SK-N-SH treated with all-trans-retinoic acid at 6 μM for 48 hours (cell line): ENCODE measurements at regions not wholly inside any gene's neighbourhood (a gene's known extent, or its start where the extent isn't known, plus 50 kb on each side); places are given as distances from the start of the nearest gene placed in this dataset.

Experiments used
- ATAC-seq: fragments of 200-7000 bp; cut with Tn5 transposase; 3 replicates; pipeline ENCODE4 v1.9.1; 2020; ENCODE audit warnings: mild to moderate bottlenecking, moderate library complexity
- ARNTL ChIP-seq: fragments of 450-650 bp; formaldehyde crosslinking; IDR thresholded peaks from 2 replicates; pipeline ENCODE4 v1.5.0; 2020; ENCODE audit warnings: low read depth, mild to moderate bottlenecking, moderate library complexity, borderline replicate concordance
- BACH2 ChIP-seq: fragments of 250-450 bp; sonication (Bioruptor Pico); IDR thresholded peaks from 2 replicates; pipeline ENCODE4 v1.9.0; 2021; ENCODE audit warnings: mild to moderate bottlenecking, borderline replicate concordance
- CSDC2 ChIP-seq: fragments of 250-450 bp; sonication (Bioruptor Pico); IDR thresholded peaks from 2 replicates; pipeline ENCODE4 v1.5.0; 2020; ENCODE audit warnings: mild to moderate bottlenecking, moderate library complexity
- ESRRG ChIP-seq: fragments of 250-450 bp; sonication (Bioruptor Pico); IDR thresholded peaks from 2 replicates; pipeline ENCODE4 v1.6.1; 2021; ENCODE audit warnings: mild to moderate bottlenecking
- GLIS3 ChIP-seq: fragments of 250-450 bp; sonication (Bioruptor Pico); IDR thresholded peaks from 2 replicates; pipeline ENCODE4 v1.5.0; 2020; ENCODE audit warnings: mild to moderate bottlenecking, moderate library complexity
- ISL1 ChIP-seq: fragments of 250-450 bp; sonication (Bioruptor Pico); IDR thresholded peaks from 2 replicates; pipeline ENCODE4 v2.1.2; 2022; ENCODE audit warnings: mild to moderate bottlenecking, moderate library complexity
- OSR1 ChIP-seq: fragments of 250-450 bp; sonication (Bioruptor Pico); IDR thresholded peaks from 2 replicates; pipeline ENCODE4 v1.8.0; 2022; ENCODE audit warnings: moderate library complexity, mild to moderate bottlenecking, inconsistent platforms
- PPARA ChIP-seq: fragments of 250-450 bp; sonication (Bioruptor Pico); IDR thresholded peaks from 2 replicates; pipeline ENCODE4 v1.5.0; 2020; ENCODE audit warnings: mild to moderate bottlenecking, borderline replicate concordance
- RARB ChIP-seq: fragments of 250-450 bp; sonication (Bioruptor Pico); IDR thresholded peaks from 2 replicates; pipeline ENCODE4 v1.8.0; 2021; ENCODE audit warnings: mild to moderate bottlenecking, moderate library complexity
- SNAI2 ChIP-seq: fragments of 250-450 bp; sonication (Bioruptor Pico); IDR thresholded peaks from 2 replicates; pipeline ENCODE4 v1.5.0; 2020; ENCODE audit warnings: mild to moderate bottlenecking, moderate library complexity
- TCF4 ChIP-seq: fragments of 250-450 bp; sonication (Bioruptor Pico); IDR thresholded peaks from 2 replicates; pipeline ENCODE4 v1.8.0; 2021; ENCODE audit warnings: mild to moderate bottlenecking, moderate library complexity, borderline replicate concordance
- TOX ChIP-seq: fragments of 250-450 bp; sonication (Bioruptor Pico); IDR thresholded peaks from 2 replicates; pipeline ENCODE4 v1.8.0; 2021; ENCODE audit warnings: mild to moderate bottlenecking, moderate library complexity, borderline replicate concordance
- ZC3H10 ChIP-seq: fragments of 250-450 bp; sonication (Bioruptor Pico); IDR thresholded peaks from 2 replicates; pipeline ENCODE4 v1.5.1; 2021; ENCODE audit warnings: mild to moderate bottlenecking, moderate library complexity
- ZFP3 ChIP-seq: fragments of 250-450 bp; sonication (Bioruptor Pico); IDR thresholded peaks from 2 replicates; pipeline ENCODE4 v1.5.0; 2020; ENCODE audit warnings: mild to moderate bottlenecking, moderate library complexity
- ZFP30 ChIP-seq: fragments of 450-650 bp; formaldehyde crosslinking; IDR thresholded peaks from 2 replicates; pipeline ENCODE4 v1.5.0; 2022; ENCODE audit warnings: mild to moderate bottlenecking, moderate library complexity
- ZNF565 ChIP-seq: fragments of 450-650 bp; formaldehyde crosslinking; conservative IDR thresholded peaks from 2 replicates; pipeline ENCODE4 v1.5.0; 2020; ENCODE audit warnings: low read depth, mild to moderate bottlenecking, moderate library complexity
- ZNF70 ChIP-seq: fragments of 450-650 bp; formaldehyde crosslinking; IDR thresholded peaks from 2 replicates; pipeline ENCODE4 v1.5.0; 2020; ENCODE audit warnings: mild to moderate bottlenecking, moderate library complexity
- ZNF8 ChIP-seq: fragments of 450-650 bp; formaldehyde crosslinking; IDR thresholded peaks from 2 replicates; pipeline ENCODE4 v1.5.0; 2020; ENCODE audit warnings: mild to moderate bottlenecking, moderate library complexity
- TF ChIP-seq, protein P1 (sequence below): fragments of 250-450 bp; sonication (Bioruptor Pico); IDR thresholded peaks from 2 replicates; pipeline ENCODE4 v1.5.0; 2020; ENCODE audit warnings: mild to moderate bottlenecking, moderate library complexity
- TF ChIP-seq, protein P2 (sequence below): fragments of 250-450 bp; sonication (Bioruptor Pico); IDR thresholded peaks from 2 replicates; pipeline ENCODE4 v1.5.1; 2020; ENCODE audit warnings: low read depth, mild to moderate bottlenecking, moderate library complexity
- TF ChIP-seq, protein P3 (sequence below): fragments of 250-450 bp; sonication (Bioruptor Pico); IDR thresholded peaks from 2 replicates; pipeline ENCODE4 v1.8.0; 2020; ENCODE audit warnings: mild to moderate bottlenecking, moderate library complexity, borderline replicate concordance
- TF ChIP-seq, protein P4 (sequence below): fragments of 250-450 bp; sonication (Bioruptor Pico); IDR thresholded peaks from 2 replicates; pipeline ENCODE4 v1.5.1; 2021; ENCODE audit warnings: mild to moderate bottlenecking, moderate library complexity
- TF ChIP-seq, protein P5 (sequence below): fragments of 250-450 bp; sonication (Bioruptor Pico); IDR thresholded peaks from 2 replicates; pipeline ENCODE4 v1.8.0; 2021; ENCODE audit warnings: low read depth, mild to moderate bottlenecking, moderate library complexity, borderline replicate concordance

DNA sequence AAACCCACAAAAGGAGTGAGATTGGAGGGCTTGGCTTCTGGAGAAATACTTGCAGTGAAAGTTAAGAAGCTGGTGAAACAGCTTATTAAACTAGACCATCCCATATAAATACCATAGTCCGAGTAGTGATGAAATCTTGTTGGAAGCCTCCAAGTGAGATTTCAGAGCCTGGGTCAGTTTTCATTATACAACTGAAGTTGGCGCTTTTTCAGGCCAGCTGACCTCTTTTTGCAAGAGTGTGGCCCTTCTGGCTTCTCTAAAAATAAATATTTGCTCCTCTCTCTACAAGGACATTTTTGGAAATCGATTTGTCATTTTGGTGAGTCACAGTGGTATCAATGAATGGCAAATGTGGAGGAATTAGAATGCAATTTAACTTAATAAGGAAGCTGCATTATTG is 51.2 kb upstream of the THRB start:
- no peak for ATAC-seq
- TF ChIP-seq ISL1 (CRISPR knock-in tag) = no peak
- TF ChIP-seq TCF4 (CRISPR knock-in tag) = no peak
- no peak for TF ChIP-seq ARNTL (CRISPR knock-in tag)
- TF ChIP-seq GLIS3 (CRISPR knock-in tag) = no peak
- no peak for TF ChIP-seq ZNF8
- TF ChIP-seq ZFP3 = no peak
- no peak for TF ChIP-seq TOX (CRISPR knock-in tag)
- TF ChIP-seq ZFP30 = no peak
- TF ChIP-seq, protein P1, sequence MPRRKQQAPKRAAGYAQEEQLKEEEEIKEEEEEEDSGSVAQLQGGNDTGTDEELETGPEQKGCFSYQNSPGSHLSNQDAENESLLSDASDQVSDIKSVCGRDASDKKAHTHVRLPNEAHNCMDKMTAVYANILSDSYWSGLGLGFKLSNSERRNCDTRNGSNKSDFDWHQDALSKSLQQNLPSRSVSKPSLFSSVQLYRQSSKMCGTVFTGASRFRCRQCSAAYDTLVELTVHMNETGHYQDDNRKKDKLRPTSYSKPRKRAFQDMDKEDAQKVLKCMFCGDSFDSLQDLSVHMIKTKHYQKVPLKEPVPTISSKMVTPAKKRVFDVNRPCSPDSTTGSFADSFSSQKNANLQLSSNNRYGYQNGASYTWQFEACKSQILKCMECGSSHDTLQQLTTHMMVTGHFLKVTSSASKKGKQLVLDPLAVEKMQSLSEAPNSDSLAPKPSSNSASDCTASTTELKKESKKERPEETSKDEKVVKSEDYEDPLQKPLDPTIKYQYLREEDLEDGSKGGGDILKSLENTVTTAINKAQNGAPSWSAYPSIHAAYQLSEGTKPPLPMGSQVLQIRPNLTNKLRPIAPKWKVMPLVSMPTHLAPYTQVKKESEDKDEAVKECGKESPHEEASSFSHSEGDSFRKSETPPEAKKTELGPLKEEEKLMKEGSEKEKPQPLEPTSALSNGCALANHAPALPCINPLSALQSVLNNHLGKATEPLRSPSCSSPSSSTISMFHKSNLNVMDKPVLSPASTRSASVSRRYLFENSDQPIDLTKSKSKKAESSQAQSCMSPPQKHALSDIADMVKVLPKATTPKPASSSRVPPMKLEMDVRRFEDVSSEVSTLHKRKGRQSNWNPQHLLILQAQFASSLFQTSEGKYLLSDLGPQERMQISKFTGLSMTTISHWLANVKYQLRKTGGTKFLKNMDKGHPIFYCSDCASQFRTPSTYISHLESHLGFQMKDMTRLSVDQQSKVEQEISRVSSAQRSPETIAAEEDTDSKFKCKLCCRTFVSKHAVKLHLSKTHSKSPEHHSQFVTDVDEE (CRISPR knock-in tag) = no peak
- TF ChIP-seq, protein P2, sequence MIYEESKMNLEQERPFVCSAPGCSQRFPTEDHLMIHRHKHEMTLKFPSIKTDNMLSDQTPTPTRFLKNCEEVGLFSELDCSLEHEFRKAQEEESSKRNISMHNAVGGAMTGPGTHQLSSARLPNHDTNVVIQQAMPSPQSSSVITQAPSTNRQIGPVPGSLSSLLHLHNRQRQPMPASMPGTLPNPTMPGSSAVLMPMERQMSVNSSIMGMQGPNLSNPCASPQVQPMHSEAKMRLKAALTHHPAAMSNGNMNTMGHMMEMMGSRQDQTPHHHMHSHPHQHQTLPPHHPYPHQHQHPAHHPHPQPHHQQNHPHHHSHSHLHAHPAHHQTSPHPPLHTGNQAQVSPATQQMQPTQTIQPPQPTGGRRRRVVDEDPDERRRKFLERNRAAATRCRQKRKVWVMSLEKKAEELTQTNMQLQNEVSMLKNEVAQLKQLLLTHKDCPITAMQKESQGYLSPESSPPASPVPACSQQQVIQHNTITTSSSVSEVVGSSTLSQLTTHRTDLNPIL (CRISPR knock-in tag) = no peak
- TF ChIP-seq BACH2 = no peak
- TF ChIP-seq ZC3H10 = no peak
- TF ChIP-seq, protein P3, sequence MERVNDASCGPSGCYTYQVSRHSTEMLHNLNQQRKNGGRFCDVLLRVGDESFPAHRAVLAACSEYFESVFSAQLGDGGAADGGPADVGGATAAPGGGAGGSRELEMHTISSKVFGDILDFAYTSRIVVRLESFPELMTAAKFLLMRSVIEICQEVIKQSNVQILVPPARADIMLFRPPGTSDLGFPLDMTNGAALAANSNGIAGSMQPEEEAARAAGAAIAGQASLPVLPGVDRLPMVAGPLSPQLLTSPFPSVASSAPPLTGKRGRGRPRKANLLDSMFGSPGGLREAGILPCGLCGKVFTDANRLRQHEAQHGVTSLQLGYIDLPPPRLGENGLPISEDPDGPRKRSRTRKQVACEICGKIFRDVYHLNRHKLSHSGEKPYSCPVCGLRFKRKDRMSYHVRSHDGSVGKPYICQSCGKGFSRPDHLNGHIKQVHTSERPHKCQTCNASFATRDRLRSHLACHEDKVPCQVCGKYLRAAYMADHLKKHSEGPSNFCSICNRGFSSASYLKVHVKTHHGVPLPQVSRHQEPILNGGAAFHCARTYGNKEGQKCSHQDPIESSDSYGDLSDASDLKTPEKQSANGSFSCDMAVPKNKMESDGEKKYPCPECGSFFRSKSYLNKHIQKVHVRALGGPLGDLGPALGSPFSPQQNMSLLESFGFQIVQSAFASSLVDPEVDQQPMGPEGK = no peak
- TF ChIP-seq CSDC2 = no peak
- no peak for TF ChIP-seq ESRRG (CRISPR knock-in tag)

DNA sequence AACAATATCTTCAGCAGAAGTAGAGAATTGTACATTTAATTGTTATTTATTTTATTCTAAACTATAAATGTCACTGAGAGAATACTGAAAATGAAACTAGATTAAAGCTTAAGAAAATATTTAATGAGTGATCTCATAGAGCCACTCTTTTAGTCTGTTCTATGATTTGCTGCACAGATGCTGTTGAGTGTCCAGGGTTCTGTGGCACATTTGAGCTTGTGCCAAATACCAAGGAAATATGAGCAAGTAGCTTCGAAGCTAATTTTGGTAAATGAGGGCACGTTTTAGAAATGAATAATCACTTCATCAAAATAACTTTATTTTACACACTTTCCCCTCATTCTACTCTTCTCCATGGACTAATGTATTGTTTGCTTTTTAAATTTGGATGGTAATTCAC is 53.6 kb upstream of the THRB start:
- ATAC-seq = 0 out of 3 replicates have a peak, but pooled peaks have one; percentile 31
- TF ChIP-seq ZNF565 (CRISPR knock-in tag) (no peak), ISL1 (CRISPR knock-in tag) (no peak), RARB (CRISPR knock-in tag) (no peak), ZFP30 (no peak), TOX (CRISPR knock-in tag) (no peak), ESRRG (CRISPR knock-in tag) (no peak), ARNTL (CRISPR knock-in tag) (no peak), OSR1 (CRISPR knock-in tag) (no peak), ZNF70 (CRISPR knock-in tag) (no peak), BACH2 (no peak), CSDC2 (no peak), PPARA (CRISPR knock-in tag) (no peak), ZFP3 (no peak), GLIS3 (CRISPR knock-in tag) (no peak), SNAI2 (CRISPR knock-in tag) (no peak)
- TF ChIP-seq, protein P1 (CRISPR knock-in tag) = no peak
- TF ChIP-seq, protein P2 (CRISPR knock-in tag) = no peak
- TF ChIP-seq, protein P4, sequence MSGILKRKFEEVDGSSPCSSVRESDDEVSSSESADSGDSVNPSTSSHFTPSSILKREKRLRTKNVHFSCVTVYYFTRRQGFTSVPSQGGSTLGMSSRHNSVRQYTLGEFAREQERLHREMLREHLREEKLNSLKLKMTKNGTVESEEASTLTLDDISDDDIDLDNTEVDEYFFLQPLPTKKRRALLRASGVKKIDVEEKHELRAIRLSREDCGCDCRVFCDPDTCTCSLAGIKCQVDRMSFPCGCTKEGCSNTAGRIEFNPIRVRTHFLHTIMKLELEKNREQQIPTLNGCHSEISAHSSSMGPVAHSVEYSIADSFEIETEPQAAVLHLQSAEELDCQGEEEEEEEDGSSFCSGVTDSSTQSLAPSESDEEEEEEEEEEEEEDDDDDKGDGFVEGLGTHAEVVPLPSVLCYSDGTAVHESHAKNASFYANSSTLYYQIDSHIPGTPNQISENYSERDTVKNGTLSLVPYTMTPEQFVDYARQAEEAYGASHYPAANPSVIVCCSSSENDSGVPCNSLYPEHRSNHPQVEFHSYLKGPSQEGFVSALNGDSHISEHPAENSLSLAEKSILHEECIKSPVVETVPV (CRISPR knock-in tag) = no peak
- TF ChIP-seq, protein P3 = no peak
- TF ChIP-seq, protein P5, sequence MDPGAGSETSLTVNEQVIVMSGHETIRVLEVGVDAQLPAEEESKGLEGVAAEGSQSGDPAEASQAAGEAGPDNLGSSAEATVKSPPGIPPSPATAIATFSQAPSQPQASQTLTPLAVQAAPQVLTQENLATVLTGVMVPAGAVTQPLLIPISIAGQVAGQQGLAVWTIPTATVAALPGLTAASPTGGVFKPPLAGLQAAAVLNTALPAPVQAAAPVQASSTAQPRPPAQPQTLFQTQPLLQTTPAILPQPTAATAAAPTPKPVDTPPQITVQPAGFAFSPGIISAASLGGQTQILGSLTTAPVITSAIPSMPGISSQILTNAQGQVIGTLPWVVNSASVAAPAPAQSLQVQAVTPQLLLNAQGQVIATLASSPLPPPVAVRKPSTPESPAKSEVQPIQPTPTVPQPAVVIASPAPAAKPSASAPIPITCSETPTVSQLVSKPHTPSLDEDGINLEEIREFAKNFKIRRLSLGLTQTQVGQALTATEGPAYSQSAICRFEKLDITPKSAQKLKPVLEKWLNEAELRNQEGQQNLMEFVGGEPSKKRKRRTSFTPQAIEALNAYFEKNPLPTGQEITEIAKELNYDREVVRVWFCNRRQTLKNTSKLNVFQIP (CRISPR knock-in tag) = no peak
